ENCODE measurements at regions not wholly inside any gene's neighbourhood (a gene's known extent, or its start where the extent isn't known, plus 50 kb on each side); places are given as distances from the start of the nearest gene placed in this dataset.

DNA sequence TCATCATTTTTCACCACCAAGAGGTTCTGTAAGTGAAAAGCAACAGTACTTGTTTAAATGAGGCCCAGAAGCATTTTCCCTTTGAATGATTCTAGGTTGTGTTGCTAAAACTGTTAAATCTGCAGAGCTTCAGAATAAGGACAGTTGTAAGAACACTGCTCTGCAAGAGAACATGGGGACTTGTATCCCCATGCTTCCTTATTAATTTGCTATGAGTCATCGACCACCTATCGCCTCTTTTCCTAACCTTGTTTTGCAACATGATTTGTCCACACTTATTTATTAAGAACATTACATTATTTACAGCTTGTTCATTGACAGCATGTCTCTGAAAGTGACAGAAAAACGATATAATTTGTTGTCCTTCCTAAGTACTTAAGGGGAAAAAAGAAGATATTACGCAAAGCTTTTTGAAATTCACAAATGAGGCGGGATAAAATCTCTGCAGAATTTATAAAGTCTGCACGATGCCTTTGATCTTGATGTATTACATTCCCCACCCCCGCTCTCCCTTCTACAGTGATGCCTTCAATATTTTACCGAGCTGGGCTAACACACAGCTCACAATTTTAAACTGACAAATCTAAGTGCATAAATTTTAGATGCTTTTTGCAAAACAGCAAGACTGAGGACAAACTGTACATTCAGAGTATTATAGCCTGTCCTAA is 220.0 kb upstream of the SPTLC3 start:
- POLR2A ChIA-PET = no interaction called here
- CTCF ChIA-PET = no interaction called here
- no peak for DNase-seq (ENCODE audit: extremely low spot score)
- TF ChIP-seq, protein P1, sequence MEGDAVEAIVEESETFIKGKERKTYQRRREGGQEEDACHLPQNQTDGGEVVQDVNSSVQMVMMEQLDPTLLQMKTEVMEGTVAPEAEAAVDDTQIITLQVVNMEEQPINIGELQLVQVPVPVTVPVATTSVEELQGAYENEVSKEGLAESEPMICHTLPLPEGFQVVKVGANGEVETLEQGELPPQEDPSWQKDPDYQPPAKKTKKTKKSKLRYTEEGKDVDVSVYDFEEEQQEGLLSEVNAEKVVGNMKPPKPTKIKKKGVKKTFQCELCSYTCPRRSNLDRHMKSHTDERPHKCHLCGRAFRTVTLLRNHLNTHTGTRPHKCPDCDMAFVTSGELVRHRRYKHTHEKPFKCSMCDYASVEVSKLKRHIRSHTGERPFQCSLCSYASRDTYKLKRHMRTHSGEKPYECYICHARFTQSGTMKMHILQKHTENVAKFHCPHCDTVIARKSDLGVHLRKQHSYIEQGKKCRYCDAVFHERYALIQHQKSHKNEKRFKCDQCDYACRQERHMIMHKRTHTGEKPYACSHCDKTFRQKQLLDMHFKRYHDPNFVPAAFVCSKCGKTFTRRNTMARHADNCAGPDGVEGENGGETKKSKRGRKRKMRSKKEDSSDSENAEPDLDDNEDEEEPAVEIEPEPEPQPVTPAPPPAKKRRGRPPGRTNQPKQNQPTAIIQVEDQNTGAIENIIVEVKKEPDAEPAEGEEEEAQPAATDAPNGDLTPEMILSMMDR (IDR thresholded peaks at IDR 0.05; ENCODE audit: control extremely low read depth, extremely low read depth, low read depth, missing control alignments) = no peak

DNA sequence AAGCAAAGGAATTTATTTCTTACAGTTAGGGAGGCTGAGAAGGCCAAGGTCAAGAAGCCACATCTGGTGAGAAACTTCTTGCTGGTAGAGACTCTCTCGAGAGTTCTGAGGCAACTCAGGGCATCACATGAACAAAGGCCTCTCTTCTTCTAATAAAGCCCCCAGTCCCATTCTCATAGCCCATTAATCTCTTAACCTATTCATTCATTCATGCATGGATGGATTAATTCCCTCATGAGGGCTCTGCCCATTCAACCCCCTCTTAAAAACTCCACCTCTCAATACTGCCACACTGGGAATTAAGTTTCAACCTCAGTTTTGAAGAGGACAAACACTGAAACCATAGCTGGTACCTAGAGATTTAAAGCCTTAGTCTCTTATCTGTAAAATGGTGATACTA is 217.9 kb upstream of the SPTLC3 start:
- DNase-seq (ENCODE audit: extremely low spot score) = no peak
- TF ChIP-seq, protein P1 (IDR thresholded peaks at IDR 0.05; ENCODE audit: control extremely low read depth, extremely low read depth, low read depth, missing control alignments) = no peak
- ChIA-PET POLR2A (no interaction called here), CTCF (no interaction called here)

DNA sequence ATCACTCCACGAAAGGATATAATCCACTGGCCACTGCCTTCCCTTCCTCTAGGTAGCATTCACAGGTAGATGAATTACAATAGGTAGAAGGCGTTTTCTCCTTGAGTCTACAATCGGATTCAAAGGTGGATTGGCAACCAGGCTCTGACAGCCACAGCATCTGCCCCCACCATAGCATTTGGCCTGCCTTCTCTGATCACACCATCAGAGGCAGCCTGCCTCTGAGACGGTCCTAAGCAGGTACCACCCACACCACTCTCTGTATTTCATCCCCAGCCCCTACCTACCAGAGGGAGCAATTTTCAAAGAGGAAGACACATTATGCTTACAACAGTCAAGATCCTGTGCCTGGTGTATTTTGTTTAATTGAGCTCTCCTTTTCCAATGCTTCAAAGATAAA is 210.5 kb upstream of the SPTLC3 start:
- CTCF ChIA-PET = no interaction called here
- no peak for DNase-seq (ENCODE audit: extremely low spot score)
- TF ChIP-seq, protein P1 (IDR thresholded peaks at IDR 0.05; ENCODE audit: control extremely low read depth, extremely low read depth, low read depth, missing control alignments) = no peak
- POLR2A ChIA-PET = no interaction called here

DNA sequence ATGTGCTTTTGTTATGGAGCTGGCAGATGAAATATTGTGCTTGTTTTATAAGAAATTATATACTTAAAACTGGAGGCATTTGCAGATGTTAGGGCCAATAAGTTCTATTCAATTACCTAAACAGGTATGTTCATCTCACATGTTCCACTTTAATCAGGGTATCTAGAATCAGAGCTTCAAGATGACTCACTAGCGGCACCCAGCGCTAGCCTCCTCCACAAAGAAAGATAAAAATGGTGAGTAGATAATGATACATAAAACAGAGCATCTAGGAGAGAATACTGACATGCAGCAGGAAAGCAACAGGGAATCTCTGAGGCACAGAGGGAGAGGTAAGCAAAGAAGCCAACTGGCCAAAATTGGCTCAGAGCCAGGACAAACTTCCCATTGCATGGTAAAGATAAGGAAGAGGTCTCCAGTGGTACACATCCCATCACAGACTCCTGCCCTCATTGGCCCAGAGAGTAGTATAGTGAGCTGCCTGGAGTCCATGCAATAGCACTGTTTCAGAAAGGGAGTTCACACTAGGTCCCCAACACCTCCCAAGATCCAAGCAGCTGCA is 200.7 kb upstream of the SPTLC3 start:
- CTCF ChIA-PET = no interaction called here
- TF ChIP-seq, protein P1 (IDR thresholded peaks at IDR 0.05; ENCODE audit: control extremely low read depth, extremely low read depth, low read depth, missing control alignments) = no peak
- DNase-seq (ENCODE audit: extremely low spot score) = no peak
- POLR2A ChIA-PET = no interaction called here

DNA sequence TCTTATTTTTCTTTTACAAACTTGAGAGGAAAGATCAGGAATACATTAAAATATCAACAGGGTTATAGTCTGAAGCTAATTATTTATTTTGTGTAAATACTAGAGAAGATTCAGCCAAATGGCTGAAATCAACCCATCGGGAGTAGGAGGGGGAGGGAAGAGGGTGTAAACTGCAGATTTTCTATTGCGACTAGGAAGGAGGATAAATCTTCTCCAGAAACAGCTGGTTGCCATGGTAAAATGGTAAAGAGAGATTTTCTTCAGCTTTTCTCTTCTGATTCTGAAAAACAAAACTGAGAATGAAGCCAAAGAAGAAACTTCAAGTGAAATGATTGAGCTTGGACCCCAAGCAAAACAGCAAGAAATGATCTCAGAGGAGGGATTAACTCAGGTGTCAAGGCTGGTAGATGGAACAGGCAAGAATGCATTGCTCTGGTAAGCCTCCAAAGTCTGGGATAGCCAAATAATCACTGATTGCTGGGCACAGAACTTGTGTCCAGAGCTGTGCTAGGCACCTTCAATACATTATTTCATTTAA is 193.5 kb upstream of the SPTLC3 start:
- ChIA-PET CTCF (interaction anchor here (1.2 kb wide), 1 partner anchor 23 kb away, joined by 3 read pairs; no protein-coding TSS in a partner anchor), POLR2A (no interaction called here)

DNA sequence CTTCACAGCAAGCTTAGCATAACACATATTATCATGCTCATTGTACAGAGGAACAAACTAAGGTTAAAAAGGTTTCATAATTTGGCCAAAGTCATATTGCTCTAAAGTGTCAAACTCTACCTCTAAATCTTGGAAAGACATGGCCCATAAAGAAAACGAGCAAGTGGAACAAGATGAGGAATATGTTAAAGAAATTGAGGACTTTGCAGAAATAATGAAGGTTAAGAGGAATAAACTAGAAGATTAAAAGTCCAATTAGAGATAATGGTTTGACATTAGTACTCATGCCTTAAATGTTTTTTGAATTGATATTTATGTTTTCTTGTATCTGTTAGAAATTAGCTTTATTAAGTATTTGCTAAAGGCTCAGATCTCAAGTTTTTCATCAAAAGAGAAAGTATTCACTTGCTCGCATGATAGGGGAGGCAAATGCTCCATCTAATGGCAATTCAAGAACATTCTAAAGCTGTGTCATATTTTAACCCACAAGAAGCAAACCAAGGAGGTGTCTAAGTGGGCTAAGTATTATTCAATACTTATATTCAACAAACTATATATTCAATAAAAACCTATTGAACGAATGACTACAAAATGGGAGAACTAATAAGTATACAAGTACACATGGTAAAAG is 192.9 kb upstream of the SPTLC3 start:
- POLR2A ChIA-PET = no interaction called here
- DNase-seq (ENCODE audit: extremely low spot score) = no peak
- CTCF ChIA-PET = interaction anchor here (1.2 kb wide), 1 partner anchor 23 kb away, joined by 3 read pairs; no protein-coding TSS in a partner anchor
- TF ChIP-seq, protein P1 (IDR thresholded peaks at IDR 0.05; ENCODE audit: control extremely low read depth, extremely low read depth, low read depth, missing control alignments) = no peak

More for the DNA sequence above, 193.5 kb upstream of the SPTLC3 start:
- TF ChIP-seq, protein P1 (IDR thresholded peaks at IDR 0.05; ENCODE audit: control extremely low read depth, extremely low read depth, low read depth, missing control alignments) = no peak
- no peak for DNase-seq (ENCODE audit: extremely low spot score)

Data from GM10248 (cell line).